HEK293T (cell line): ENCODE measurements at regions not wholly inside any gene's neighbourhood (a gene's known extent, or its start where the extent isn't known, plus 50 kb on each side); places are given as distances from the start of the nearest gene placed in this dataset.

ENCODE experiments used
- FOXK2 ChIP-seq: fragments of 450-650 bp; IDR thresholded peaks from 2 replicates; pipeline ENCODE4 v1.6.1; 2016; ENCODE audit warnings: mild to moderate bottlenecking
- FOXM1 ChIP-seq: fragments of 450-650 bp; IDR thresholded peaks from 2 replicates; pipeline ENCODE4 v1.6.1; 2017; ENCODE audit warnings: mild to moderate bottlenecking, borderline replicate concordance
- NFRKB ChIP-seq: fragments of 450-650 bp; IDR thresholded peaks from 2 replicates; pipeline ENCODE4 v1.6.1; 2016; ENCODE audit warnings: mild to moderate bottlenecking, moderate library complexity

DNA sequence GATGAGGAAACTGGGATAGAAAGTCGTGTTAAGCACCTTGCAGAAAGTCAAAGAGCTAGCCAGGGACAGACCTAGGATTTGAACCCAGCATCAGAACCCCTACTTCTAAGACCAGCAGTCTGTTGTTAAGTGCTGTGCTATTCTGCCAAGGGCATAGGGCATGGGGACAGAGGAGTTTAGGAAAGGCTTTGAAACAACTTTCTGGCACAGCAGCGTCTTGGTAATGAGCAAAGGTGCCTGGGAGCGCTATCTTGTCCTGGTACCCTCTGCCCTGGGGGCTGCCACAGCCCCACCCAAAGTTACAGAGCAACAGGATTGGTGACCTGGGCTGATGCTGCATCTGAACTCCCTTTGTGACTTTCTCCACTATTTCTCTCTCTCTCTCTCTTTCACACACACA, 1108.1 kb downstream of the BCL11B start:
- no peak for TF ChIP-seq NFRKB
- no peak for TF ChIP-seq FOXK2
- no peak for TF ChIP-seq FOXM1
